ENCODE measurements at regions not wholly inside any gene's neighbourhood (a gene's known extent, or its start where the extent isn't known, plus 50 kb on each side); places are given as distances from the start of the nearest gene placed in this dataset.
A peak's percentile ranks its signal among the peaks of the same experiment; 100 is the strongest.

GRCh38 chr9:105054491-105054890 lies 126.5 kb upstream of the ABCA1 start:
- intact Hi-C loops (cut with DNase I): no loop called here
- DNase-seq: no peak

- no peak for DNase-seq
These were observed 128.0 kb upstream of the ABCA1 start for GRCh38 chr9:105055917-105056316.

GRCh38 chr9:105057551-105057950 lies 129.6 kb upstream of the ABCA1 start:
- DNase-seq: no peak
- intact Hi-C loops (cut with DNase I): no loop called here

More at GRCh38 chr9:105055917-105056316, 128.0 kb upstream of the ABCA1 start:
- intact Hi-C loops (cut with DNase I): no loop called here

- intact Hi-C loops (cut with DNase I): no loop called here
- no peak for DNase-seq
These were observed 131.3 kb upstream of the ABCA1 start for GRCh38 chr9:105059252-105059651.

- DNase-seq: peak in 6 of 42 donors; percentile 5 to 46 (median 22)
- intact Hi-C loops (cut with DNase I): loop anchor here (10.0 kb wide), 1 partner anchor 138 kb away; the partner anchor contains the start of gene ABCA1
These were observed 134.4 kb upstream of the ABCA1 start for GRCh38 chr9:105062222-105062855.

GRCh38 chr9:105064248-105065097 lies 136.5 kb upstream of the ABCA1 start:
- intact Hi-C loops (cut with DNase I): loop anchor here (5.0 to 10.0 kb wide), 2 partner anchors 72 to 140 kb away; partner anchors contain the start of gene ABCA1
- DNase-seq: peak; percentile 74 to 94 (median 88)

GRCh38 chr9:105065098-105066088 lies 137.4 kb upstream of the ABCA1 start:
- DNase-seq: no peak
- intact Hi-C loops (cut with DNase I): loop anchor here (5.0 to 10.0 kb wide), 2 partner anchors 73 to 141 kb away; partner anchors contain the start of gene ABCA1

GRCh38 chr9:105066275-105066865 lies 138.4 kb upstream of the ABCA1 start:
- intact Hi-C loops (cut with DNase I): loop anchor here (5.0 to 10.0 kb wide), 2 partner anchors 74 to 142 kb away; partner anchors contain the start of gene ABCA1
- peak in 1 of 42 donors; percentile 11 for DNase-seq

- intact Hi-C loops (cut with DNase I): loop anchor here (5.0 to 10.0 kb wide), 2 partner anchors 76 to 143 kb away; partner anchors contain the start of gene ABCA1
- DNase-seq: no peak
These were observed 140.1 kb upstream of the ABCA1 start for GRCh38 chr9:105067895-105068580.

GRCh38 chr9:105069285-105069684 lies 141.3 kb upstream of the ABCA1 start:
- no peak for DNase-seq
- intact Hi-C loops (cut with DNase I): loop anchor here (5.0 to 10.0 kb wide), 2 partner anchors 77 to 144 kb away; partner anchors contain the start of gene ABCA1

GRCh38 chr9:105069696-105070095 lies 141.7 kb upstream of the ABCA1 start:
- no peak for DNase-seq
- intact Hi-C loops (cut with DNase I): loop anchor here (5.0 to 10.0 kb wide), 2 partner anchors 77 to 145 kb away; partner anchors contain the start of gene ABCA1

- no peak for DNase-seq
- intact Hi-C loops (cut with DNase I): no loop called here
These were observed 142.2 kb upstream of the ABCA1 start for GRCh38 chr9:105070176-105070575.

GRCh38 chr9:105072476-105072875 lies 144.5 kb upstream of the ABCA1 start:
- DNase-seq: no peak
- intact Hi-C loops (cut with DNase I): no loop called here

- intact Hi-C loops (cut with DNase I): no loop called here
- no peak for DNase-seq
These were observed 145.2 kb upstream of the ABCA1 start for GRCh38 chr9:105073147-105073546.

- DNase-seq: no peak
- intact Hi-C loops (cut with DNase I): no loop called here
These were observed 146.5 kb upstream of the ABCA1 start for GRCh38 chr9:105074491-105074890.

- DNase-seq: no peak
- intact Hi-C loops (cut with DNase I): no loop called here
These were observed 148.8 kb upstream of the ABCA1 start for GRCh38 chr9:105076729-105077128.

GRCh38 chr9:105079457-105079856 lies 151.5 kb upstream of the ABCA1 start:
- intact Hi-C loops (cut with DNase I): no loop called here
- no peak for DNase-seq

- DNase-seq: no peak
These were observed 154.9 kb upstream of the ABCA1 start for GRCh38 chr9:105082843-105083242.

More at GRCh38 chr9:105082843-105083242, 154.9 kb upstream of the ABCA1 start:
- intact Hi-C loops (cut with DNase I): no loop called here
